CD4-positive, alpha-beta T cell treated with Interleukin-6 at 100 ng/mL for 8 hours (primary cell): ENCODE measurements at regions not wholly inside any gene's neighbourhood (a gene's known extent, or its start where the extent isn't known, plus 50 kb on each side); places are given as distances from the start of the nearest gene placed in this dataset.

Experiments used
- DNase-seq: peaks from one replicate; pipeline ENCODE4 v3.0.0-alpha.2; 2020; ENCODE audit warnings: mixed read lengths, low spot score

DNA sequence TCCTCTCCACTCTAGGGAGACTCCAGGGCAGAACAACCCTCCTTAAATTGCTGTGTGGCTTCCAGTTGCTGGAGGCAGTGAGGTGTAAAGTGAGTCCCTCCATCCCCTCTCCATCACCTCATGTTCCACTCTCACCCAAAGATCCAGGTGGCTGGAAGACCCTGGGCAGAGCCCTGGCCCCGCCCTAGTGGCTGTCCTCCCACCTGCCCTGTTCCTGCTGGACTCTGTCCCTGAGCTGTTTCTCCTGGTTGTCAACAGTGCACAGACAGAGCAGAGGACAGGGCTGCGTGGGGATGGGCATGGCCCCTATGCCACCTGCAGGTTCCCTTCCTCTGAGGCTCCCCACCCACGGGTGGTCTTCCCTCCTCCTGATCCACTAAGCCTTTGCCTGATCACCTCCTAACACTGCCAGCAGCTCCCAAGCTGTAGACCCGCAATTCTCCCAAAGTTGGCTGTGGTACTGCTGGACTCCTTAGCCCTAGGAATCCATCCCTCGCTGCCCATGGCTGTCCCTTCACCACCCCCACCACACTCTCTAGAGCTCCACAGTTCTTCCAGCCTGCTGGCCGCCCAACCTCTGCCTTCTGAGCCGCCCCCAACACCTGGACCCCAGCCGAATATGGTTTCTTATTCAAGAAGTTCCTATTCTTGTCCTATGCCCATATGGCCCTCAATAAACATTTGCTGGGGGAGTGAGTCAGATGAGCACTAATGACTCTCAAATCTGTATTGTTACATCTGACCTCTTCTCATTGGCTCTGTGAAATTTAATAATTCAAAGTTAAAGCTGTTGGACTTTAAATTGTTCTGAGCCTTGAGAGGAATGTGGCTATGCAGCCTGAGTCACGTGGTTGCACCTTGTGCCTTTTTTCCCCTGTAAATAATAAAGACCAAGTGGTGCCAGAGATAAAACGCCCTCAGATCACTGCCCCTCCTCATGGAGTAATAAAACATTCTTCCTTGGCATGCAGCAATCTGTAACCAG, 260.0 kb upstream of the HS6ST1 start:
- DNase-seq = no peak

DNA sequence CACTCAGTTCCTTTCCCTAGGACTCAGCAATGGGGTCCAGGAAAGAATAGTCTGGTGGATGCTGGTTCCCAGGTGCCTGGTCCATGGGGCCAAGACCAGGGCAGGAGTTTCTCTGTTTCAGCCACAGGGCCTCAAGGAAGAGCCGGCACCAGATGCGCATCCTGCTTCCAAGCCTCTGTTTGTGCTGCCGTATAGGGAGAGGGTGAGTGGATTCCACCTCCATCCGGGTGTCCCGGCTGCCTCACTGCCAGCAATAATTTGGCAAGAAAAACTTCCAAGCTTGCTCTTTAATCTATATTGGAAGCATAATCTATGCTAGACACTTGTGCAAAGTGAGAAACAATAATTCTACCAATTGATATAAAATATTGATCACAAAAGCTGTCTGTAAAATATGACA, 261.2 kb upstream of the HS6ST1 start:
- no peak for DNase-seq

DNA sequence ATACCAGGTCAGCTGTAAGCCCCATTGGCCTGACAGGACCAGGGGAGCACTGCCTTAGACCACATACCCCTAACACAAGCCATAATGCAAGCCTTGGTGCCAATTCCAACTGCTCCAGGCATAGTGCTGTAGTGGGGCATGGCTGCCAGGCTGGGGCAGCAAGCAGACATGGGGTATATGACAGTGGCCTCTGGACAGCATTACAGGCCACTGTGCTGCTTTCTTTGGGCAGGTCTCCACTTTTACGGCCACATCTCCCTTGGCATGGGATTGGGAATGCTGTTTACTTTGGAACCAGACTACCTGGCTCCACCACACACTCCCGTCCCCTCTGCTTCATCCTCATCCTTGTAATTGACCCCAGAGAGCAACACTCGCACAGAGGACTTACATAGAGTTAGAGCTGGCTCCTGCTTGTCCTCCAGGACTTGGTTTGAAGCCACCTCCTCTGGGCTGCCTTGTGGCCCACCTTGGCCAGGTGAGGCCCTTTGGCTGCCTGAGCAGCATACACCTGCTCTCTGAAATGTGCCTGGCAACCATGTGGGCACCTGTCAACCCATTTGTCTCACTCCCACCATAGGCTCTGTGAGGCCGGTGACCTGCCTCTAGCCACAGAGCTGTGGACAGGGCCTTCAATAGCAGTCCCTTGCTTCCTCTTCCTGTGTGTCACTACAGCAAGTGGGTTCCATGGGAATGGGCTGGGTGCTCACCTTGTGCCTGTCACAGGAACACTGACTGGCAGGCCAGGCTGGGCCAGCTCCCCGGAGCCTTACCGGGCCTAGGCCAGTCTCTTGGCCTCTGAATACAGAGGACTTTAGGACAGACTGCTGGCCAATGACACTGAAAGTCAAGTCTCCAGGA, 262.6 kb upstream of the HS6ST1 start:
- no peak for DNase-seq

DNA sequence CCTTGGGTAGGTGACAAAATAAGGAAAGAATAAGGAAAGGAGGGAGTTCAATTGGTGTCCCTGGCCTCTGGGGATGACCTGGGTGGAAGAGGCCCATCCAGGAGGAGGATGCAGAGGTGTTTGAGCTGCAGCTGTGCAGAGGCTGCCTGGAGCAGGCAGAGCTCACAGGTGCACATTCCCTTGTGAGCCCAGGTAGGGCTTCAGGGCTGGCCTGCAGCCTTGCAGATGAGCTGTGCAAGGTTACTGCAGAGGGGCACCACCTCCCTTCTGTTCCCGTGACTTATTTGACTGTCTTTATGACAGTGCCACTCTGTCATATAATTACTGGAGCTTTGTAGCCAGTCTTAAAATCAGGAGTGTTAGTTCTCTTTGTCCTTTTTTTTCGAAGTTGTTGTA, 263.2 kb upstream of the HS6ST1 start:
- DNase-seq = no peak

DNA sequence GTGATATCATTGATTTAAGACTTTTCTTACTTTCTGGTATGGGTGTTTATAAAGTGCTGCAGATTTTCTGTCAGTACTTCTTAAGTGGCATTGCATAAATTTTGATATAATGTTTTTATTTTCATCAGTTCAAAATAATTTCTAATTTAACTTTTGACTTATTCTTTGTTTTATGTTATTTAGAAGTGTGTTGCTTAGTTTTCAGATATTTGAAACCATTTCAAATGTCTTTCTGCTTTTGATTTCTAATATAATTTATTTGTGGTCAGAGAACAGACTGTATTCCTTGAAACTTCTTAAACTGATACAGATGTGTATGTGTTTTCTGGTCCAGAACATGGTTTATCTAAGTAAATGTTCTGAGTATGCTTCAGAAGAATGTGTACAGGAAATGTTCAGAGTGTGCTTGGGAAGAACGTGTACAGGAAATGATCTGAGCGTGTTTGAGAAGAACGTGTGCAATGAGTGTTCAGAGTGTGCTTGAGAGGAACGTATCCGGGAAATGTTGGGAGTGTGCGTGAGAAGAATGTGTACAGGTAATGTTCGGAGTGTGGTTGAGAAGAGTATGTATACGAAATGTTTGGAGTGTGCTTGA, 265.7 kb upstream of the HS6ST1 start:
- no peak for DNase-seq

DNA sequence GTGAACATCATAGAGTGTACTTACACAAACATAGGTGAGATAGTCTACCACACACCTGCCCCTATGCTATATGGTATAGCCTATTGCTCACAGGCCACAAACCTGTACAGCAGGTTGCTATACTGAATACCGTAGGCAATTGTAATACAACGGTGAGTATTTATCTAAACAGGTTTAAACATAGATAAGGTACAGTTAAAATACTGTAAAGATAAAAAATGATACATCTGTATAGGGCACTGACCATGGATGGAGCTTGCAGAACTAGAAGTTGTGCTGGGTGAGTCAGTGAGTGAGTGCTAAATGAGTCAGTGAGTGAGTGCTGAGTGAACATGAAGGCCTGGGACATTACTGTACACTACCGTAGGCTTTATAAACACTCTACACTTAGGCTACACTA, 267.0 kb upstream of the HS6ST1 start:
- DNase-seq = no peak

DNA sequence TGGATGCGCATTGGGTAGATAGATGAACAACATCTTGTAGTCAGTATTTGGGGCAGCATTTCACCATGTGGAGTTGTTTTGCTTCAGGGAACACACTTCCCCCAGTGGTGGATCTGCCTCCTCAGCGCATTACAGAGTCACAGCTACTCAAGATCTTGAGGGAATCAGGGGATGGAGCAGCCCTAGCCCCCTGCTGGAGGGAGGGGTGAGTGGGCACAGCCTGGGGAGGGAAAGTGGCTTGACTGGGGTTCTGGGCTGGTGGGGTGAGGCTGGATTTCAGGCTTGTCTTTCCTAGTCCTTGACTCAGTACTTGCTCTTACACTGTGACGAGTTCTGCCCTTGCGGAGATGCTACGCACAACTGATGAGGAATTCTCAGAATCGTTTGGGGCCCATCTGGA, 271.0 kb upstream of the HS6ST1 start:
- no peak for DNase-seq

DNA sequence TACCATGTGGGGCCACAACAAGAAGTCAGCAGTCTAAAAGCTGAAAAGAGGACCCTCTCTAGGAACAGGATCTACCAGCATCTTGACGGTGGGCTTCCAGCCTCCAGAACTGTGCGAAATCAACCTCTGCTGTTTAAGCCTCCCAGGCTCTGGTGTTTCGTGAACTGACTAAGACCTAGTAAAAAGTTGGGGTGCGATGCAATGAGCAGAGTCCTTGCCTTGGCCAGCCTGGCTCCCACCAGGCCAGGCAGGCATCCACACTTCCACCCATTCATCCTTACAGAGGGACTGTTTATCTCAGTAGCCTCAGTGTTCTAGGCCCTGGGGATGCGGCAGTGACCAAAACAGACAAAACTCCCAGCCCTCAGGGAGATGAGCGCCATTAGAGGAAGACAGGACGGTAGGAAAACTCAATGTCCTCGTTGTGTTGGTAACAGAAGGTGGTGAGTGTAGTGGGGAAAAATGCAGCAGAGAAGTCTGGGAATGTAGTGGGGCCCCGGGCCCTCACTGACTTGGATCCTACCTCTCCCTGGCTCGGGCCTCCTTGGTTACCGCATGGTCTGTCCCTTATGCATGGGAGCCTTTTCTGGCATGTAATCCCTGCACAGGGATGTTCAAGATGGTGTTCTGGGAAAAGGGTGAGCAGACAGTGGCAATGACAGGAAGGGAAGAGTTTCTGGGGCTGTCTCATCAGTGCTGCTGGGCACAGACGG, 271.8 kb upstream of the HS6ST1 start:
- no peak for DNase-seq

DNA sequence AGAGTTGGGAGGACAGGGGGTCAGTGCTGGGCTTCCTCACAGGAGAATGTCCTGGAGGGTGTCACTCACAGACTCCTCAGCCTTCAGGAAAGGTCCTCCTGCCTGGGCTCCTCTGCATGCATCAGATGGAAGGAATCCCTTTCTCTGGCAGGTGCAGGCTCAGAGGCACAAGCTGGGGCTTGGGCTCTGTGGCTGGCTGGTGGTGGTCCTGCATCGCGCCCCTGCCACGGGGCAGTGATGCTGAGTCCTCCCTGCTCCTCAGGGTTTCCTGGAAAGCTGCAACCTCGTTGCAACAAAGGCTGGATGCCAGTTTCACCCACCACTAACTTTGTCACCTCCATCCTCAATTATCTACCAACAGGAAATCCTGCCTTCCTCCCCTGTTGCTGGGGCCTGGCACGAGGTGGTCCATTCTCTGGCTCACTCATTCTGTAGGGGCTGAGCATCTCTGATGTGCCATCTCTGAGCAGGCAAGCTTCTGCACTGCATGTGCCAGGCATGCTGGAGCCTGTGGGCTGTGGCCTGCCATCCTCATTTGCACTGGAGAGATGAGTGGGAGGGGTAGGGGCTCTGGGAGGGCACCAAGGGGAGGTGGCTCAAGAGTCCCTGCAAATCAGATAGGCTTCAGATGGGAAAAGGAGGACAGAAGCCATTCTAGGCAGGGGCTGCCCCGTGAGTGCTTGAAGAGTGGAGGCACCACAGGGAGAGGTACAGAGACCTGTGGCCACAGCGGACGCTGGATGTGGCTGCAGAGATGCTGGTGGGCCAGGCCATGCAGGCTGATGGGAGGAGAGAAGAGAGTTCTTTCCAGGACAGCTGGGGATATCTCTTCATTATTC, 272.6 kb upstream of the HS6ST1 start:
- DNase-seq = no peak

DNA sequence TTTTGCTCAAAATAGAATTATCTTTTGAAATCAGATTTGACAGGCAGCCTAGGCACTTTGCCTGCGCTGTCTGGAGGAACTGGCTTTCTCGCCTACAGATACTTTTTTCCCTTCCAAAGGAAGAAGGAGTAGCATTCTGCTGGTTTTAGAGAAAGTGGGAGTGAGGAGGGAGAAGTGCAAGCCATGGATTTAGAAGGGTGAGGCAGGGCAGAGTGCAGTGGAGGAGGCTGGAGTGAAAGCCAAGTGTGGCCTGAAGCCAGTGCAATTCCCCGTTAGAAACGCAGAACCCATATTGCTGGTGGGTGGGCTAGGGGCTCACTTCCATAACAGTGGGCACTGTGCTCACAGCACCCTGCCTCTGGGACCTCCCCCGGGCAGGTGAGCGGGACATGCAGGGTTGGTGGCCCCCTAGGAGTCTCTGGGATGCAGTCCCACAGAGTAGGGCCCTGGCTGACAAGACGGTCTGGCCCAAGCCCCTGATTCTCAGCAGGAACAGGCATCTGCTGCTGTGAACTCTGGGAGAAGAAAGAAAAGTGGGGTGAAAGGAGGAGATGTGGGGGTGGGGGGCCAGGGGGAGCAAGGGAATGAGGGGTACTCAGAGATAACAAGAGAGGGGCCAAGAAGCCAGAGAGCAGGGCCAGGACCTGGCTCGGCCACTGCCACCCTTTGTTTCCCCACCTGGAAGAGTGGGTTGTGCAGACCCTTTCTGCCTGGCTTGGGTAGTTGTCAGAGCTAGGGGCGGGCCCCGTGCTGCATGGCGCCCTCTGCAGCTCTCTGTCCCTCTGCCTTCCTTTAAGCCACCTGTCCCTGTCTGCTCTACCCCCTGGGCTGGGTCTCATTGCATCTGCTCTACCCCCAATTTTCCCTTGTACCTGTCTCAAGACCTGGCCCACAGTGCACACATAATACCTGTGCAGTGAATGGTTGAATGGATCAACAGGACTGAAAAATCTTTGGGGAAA, 273.5 kb upstream of the HS6ST1 start:
- no peak for DNase-seq

DNA sequence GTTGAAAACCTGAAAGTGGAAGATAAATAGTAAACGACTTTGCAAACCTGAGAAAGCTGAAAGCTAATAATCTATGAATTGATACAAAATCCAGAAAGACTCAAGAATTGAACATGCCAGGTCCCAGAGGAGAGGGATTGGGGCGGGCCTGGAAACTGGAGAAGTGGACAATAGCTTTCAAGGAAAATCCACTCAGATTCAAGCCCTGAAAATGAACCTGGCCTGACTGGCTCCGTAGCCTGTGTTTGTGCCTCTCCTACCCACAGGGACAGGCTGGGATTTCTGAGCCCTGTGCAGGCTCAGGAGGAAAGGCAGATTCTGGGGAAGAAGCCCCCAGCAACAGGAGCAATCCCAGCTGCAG, 274.8 kb upstream of the HS6ST1 start:
- DNase-seq = no peak

DNA sequence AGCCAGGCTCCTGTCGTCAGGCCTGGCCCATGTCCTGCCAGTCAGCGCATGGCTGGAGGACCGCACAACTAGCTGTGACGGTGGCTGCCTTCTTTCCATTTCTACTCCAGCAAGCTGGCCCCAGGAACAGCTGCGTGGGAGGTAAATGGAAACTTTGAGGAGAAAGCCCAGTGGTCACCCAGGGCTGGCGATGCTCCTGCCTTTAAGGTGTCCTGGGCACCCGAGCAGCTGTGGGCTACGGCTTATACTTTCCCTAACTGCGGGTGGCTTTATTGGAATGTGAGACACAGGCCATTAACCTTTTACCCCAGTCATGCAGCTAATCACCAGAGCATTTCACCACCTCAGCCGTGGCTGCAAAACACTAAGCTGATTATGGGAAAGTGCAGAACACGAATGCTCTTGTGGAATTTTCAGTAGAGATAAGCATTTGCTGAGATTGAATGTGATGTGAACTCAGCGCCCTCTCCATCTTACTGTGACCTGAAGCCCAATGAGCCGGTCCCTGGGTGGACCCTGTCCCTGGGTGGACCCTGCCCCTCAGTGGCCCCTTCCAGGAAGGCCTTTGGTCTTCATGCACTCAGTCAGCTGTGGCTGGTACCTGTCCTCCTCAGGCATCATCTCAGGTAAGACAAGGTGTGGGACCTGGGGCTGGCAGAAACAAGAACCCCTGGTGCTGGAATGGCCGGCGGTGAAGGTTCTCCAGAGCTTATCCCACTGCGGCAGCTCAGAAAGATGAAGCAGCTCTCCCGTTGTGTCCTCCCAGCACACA, 275.4 kb upstream of the HS6ST1 start:
- no peak for DNase-seq

DNA sequence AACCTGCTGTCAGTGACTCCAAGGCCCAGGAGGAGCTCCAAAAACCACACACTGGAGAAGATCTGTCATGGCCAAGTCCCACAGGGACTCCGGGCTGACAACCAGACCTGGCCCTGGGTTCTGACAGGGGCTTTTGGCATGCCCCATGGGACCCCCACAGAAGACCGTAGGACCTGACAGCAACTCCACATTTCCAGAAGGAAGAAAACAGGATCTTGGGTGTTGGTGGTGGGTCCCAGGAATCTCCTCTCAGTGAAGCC, 275.9 kb upstream of the HS6ST1 start:
- no peak for DNase-seq

DNA sequence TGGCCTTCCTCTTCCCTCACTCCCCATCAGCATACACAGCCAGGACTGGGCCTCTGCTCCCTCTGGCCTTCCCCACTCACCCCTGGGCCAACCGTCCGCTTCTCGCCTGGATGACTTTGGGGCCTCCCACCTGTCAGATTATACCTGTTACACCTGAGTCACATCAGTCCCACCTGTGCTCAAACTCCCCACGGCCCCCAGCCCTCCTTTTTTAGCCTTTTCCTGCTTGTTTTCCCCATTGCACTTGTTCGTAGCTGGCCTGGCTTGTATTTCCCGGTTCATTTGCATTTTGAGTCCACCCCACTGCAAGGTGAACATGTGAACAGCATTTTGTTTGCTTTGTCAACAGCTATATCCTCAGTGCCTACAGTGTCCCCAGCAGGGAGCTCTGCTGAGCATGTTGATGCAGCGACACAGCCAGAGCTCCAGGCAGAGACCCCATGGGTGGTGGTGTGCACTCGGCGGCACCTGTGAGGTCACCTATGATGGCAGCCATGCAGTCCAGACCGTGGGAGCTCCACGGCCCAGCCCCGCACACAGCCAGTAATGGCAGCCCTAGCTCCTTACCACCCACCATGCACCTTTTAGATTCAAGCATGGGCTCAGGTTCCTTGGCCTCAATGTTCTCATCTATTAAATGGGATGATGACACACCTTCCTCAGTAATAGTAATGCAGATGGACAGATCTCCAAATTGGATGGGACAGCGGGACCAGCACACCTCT, 276.4 kb upstream of the HS6ST1 start:
- DNase-seq = no peak

DNA sequence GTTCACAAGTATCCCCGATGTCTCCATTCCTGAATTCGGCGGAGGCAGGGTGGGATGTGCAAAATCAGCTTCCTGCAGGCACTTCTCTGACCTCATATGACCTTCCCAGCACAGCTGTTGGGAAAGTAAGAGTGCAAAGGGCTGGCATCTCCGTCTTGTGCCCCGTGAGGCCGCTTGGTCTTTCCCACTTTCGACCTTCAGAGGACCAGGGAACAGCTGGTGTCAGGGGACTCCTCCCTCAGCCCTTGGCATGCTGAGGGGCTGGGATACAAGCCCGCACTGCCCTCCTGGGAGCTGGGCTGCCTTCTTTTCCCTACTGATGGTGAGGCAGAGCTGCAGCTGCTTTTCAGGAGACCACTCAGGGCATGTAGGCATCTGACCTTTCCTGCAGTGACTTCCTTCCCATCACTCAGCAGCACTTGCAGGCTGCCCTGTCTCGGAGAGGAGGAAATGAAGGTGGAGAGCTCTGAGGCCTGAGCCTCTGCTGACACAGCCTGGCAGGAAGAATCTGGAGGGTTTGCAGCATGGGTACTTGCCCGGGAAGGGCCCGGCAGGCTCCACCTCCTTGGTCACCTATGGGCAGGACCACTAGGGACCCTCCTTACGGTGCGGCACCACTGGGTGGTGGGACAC, 277.2 kb upstream of the HS6ST1 start:
- no peak for DNase-seq

DNA sequence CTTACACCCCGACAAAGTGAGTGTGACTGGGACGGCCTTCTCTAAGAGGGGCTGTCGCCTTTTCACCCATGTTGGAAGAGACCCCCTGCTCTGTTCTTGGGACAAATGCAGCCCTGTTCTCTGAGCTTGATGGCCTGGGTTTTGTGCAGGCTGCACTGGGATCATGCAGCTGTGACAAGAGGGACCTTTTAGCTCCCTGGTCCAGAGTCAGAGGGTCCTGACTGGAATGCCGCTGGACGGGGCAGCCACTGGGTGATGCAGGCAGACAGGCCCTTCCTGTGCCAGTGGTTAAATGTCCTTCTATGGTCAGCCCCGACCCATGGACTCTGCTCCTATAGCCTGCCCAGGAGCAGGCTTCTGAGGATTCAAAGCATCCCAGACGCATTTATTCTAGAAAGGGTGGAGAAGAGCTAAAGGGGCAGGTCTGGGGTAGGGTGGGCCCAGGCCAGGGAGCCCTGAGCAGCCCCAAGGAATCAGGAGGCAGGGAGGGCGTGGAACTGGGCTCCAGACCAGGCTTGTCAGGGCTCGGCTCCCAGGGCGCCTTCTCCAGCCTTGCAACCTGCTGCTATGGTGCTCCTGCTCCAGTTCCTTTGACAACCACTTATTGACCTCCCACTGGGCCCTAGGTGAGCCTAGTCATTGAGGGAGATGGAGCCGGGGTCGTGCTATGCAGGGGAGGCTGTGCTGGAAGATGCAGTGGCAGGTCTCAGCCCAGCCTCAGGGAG, 277.9 kb upstream of the HS6ST1 start:
- DNase-seq = no peak

DNA sequence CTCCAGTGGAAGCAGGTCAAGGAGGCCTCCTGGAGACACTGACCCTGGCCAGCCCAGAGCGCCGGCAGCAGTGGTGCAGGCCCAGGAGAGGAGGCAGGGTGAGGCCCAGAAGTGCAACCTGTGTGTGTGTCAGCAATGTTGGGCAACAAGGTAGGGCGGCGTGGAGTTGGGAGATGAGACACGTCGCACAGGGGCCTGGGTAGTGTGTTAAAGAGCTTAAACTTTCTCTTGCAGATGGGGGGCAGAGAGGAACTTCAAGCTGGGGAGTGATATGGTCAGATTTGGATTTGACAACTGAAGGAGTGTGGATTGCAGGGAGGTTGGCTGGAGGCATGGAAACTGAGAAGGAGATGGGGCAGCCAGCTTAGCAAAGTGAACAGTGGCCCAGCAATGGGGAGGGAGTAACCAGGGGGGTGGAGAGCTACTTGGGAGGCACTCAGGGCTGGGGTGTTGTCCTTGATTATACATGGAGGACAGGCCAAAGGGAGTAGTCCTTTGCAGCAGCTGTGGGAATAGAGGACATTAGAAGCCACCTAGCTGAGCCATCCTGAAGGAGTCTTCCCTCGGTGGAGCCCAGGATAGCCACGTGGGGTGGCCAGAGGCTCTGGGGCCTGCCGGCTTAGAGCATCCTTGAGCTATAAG, 278.6 kb upstream of the HS6ST1 start:
- no peak for DNase-seq
